H9 (cell line): ENCODE measurements at regions not wholly inside any gene's neighbourhood (a gene's known extent, or its start where the extent isn't known, plus 50 kb on each side); places are given as distances from the start of the nearest gene placed in this dataset.

Experiments used
- DNase-seq: peaks from one replicate; pipeline ENCODE4 v3.0.0-alpha.2; 2017
- H2AFZ ChIP-seq: one replicate; pipeline ENCODE4 v1.6.1; 2013; ENCODE audit warnings: mild to moderate bottlenecking, low read length, control low read depth, moderate library complexity
- H2AK5ac ChIP-seq: 2 replicates; pipeline ENCODE4 v1.6.1; 2013; ENCODE audit warnings: low read length, control low read depth, mixed read lengths; ENCODE audit not compliant: insufficient read length
- H2BK120ac ChIP-seq: one replicate; pipeline ENCODE4 v1.6.1; 2013; ENCODE audit warnings: low read depth, mild to moderate bottlenecking, low read length, control low read depth, inconsistent platforms; ENCODE audit not compliant: poor library complexity, severe bottlenecking
- H2BK12ac ChIP-seq: 2 replicates; pipeline ENCODE4 v1.6.1; 2013; ENCODE audit warnings: low read length, control low read depth, mixed read lengths, low read depth; ENCODE audit not compliant: insufficient read length
- H2BK15ac ChIP-seq: 2 replicates; pipeline ENCODE4 v1.6.1; 2013; ENCODE audit warnings: low read depth, low read length, control low read depth
- H2BK20ac ChIP-seq: one replicate; pipeline ENCODE4 v1.6.1; 2013; ENCODE audit warnings: low read depth, mild to moderate bottlenecking, low read length, control low read depth, inconsistent platforms; ENCODE audit not compliant: poor library complexity, severe bottlenecking
- H2BK5ac ChIP-seq: 2 replicates; pipeline ENCODE4 v1.6.1; 2013; ENCODE audit warnings: low read length, control low read depth, mixed read lengths; ENCODE audit not compliant: insufficient read length
- H3K14ac ChIP-seq: 2 replicates; pipeline ENCODE4 v1.6.1; 2013; ENCODE audit warnings: low read length, control low read depth; ENCODE audit not compliant: insufficient read depth
- H3K18ac ChIP-seq: 2 replicates; pipeline ENCODE4 v1.6.1; 2013; ENCODE audit warnings: low read depth, mild to moderate bottlenecking, mixed read lengths, low read length, control low read depth; ENCODE audit not compliant: insufficient read length
- H3K23ac ChIP-seq: 2 replicates; pipeline ENCODE4 v1.6.1; 2013; ENCODE audit warnings: low read length, control low read depth, mixed read lengths, low read depth; ENCODE audit not compliant: insufficient read length
- H3K23me2 ChIP-seq: 2 replicates; pipeline ENCODE4 v1.6.1; 2013; ENCODE audit warnings: low read depth, mild to moderate bottlenecking, mixed read lengths, low read length, control low read depth; ENCODE audit not compliant: insufficient read length, poor library complexity, severe bottlenecking
- H3K27ac ChIP-seq: 2 replicates; pipeline ENCODE4 v1.5.1; 2013; ENCODE audit warnings: low read length, control low read depth, mixed read lengths, low read depth; ENCODE audit not compliant: insufficient read length
- H3K27me3 ChIP-seq: 2 replicates; pipeline ENCODE4 v1.6.1; 2013; ENCODE audit warnings: low read length, control low read depth, inconsistent platforms; ENCODE audit not compliant: insufficient read depth
- H3K4ac ChIP-seq: 2 replicates; pipeline ENCODE4 v1.6.1; 2013; ENCODE audit warnings: low read depth, mild to moderate bottlenecking, control low read depth, inconsistent platforms, low read length, moderate library complexity
- H3K4me1 ChIP-seq: 2 replicates; pipeline ENCODE4 v1.6.1; 2013; ENCODE audit warnings: low read length, control low read depth, inconsistent platforms; ENCODE audit not compliant: insufficient read depth
- H3K4me2 ChIP-seq: 2 replicates; pipeline ENCODE4 v1.6.1; 2013; ENCODE audit warnings: low read length, control low read depth, mixed read lengths; ENCODE audit not compliant: insufficient read length, insufficient read depth
- H3K56ac ChIP-seq: 2 replicates; pipeline ENCODE4 v1.6.1; 2013; ENCODE audit warnings: low read depth, mild to moderate bottlenecking, mixed read lengths, low read length, control low read depth; ENCODE audit not compliant: insufficient read length
- H3K79me1 ChIP-seq: 2 replicates; pipeline ENCODE4 v1.6.1; 2013; ENCODE audit warnings: low read depth, mild to moderate bottlenecking, moderate library complexity, low read length, control low read depth, inconsistent platforms; ENCODE audit not compliant: insufficient read depth, poor library complexity, severe bottlenecking
- H3K79me2 ChIP-seq: 2 replicates; pipeline ENCODE4 v1.6.1; 2013; ENCODE audit warnings: low read length, control low read depth, inconsistent platforms; ENCODE audit not compliant: insufficient read depth
- H3K9ac ChIP-seq: 2 replicates; pipeline ENCODE4 v1.6.1; 2013; ENCODE audit warnings: low read length, control low read depth, mixed read lengths; ENCODE audit not compliant: insufficient read length; ENCODE audit errors: extremely low read depth
- H3K9me3 ChIP-seq: one replicate; pipeline ENCODE4 v1.6.1; 2013; ENCODE audit warnings: low read depth, low read length, inconsistent platforms; ENCODE audit not compliant: control insufficient read depth
- H3T11ph ChIP-seq: one replicate; pipeline ENCODE4 v1.6.1; 2013; ENCODE audit warnings: mild to moderate bottlenecking, low read length, control low read depth, inconsistent platforms
- H4K20me1 ChIP-seq: one replicate; pipeline ENCODE4 v1.6.1; 2013; ENCODE audit not compliant: control insufficient read depth, insufficient read length, insufficient read depth
- H4K5ac ChIP-seq: 2 replicates; pipeline ENCODE4 v1.6.1; 2013; ENCODE audit warnings: low read depth, mild to moderate bottlenecking, mixed read lengths, low read length, control low read depth; ENCODE audit not compliant: insufficient read length
- H4K8ac ChIP-seq: replicated peaks from 2 replicates; pipeline ENCODE4 v1.6.1; 2013; ENCODE audit warnings: low read length, control low read depth, mixed read lengths, low read depth; ENCODE audit not compliant: insufficient read length
- H4K91ac ChIP-seq: 2 replicates; pipeline ENCODE4 v1.6.1; 2013; ENCODE audit warnings: low read depth, mild to moderate bottlenecking, moderate library complexity, mixed read lengths, low read length, control low read depth; ENCODE audit not compliant: insufficient read length
- H3K27ac Mint-ChIP-seq, 3 experiments: 2 replicates in 2 of 3; 3 replicates in 1 of 3; pipeline ENCODE4 v1.8.0; 2020 to 2021; ENCODE audit warnings: mixed read lengths in 3 of 3, mild to moderate bottlenecking in 1 of 3, moderate library complexity in 1 of 3
- H3K27me3 Mint-ChIP-seq: 2 replicates; pipeline ENCODE4 v1.8.0; 2021; ENCODE audit warnings: low read depth, mild to moderate bottlenecking, moderate library complexity, mixed read lengths
- H3K36me3 Mint-ChIP-seq, 3 experiments: 2 replicates in 2 of 3; 3 replicates in 1 of 3; pipeline ENCODE4 v1.8.0; 2020 to 2021; ENCODE audit warnings: low read depth in 3 of 3, mixed read lengths in 3 of 3; ENCODE audit not compliant: insufficient read depth in 1 of 3
- H3K4me1 Mint-ChIP-seq, 2 experiments: 2 replicates each; pipeline ENCODE4 v1.8.0; 2020; ENCODE audit warnings: mixed read lengths in 2 of 2
- H3K4me3 Mint-ChIP-seq, 2 experiments: 2 replicates in 1 of 2; 3 replicates in 1 of 2; pipeline ENCODE4 v1.8.0; 2020 to 2021; ENCODE audit warnings: mild to moderate bottlenecking in 2 of 2, mixed read lengths in 2 of 2, moderate library complexity in 1 of 2
- H3K9me3 Mint-ChIP-seq, 2 experiments: 2 replicates in 1 of 2; 3 replicates in 1 of 2; pipeline ENCODE4 v1.8.0; 2020; ENCODE audit warnings: mild to moderate bottlenecking in 2 of 2, mixed read lengths in 2 of 2, moderate library complexity in 1 of 2
- WGBS: extraction: QIAGEN DNeasy Blood & Tissue Kit; methylation state at CpG from one replicate; pipeline ENCODE4 v1.1.7; 2013; ENCODE audit warnings: missing lambda C conversion rate, low lambda C conversion rate, mixed read lengths; ENCODE audit not compliant: insufficient read length; ENCODE audit errors: extremely low coverage; 5-methylcytosine and 5-hydroxymethylcytosine counted together
- TF ChIP-seq, protein P1 (sequence below): fragments of 200-600 bp; sonication (generic); conservative IDR thresholded peaks from 3 replicates; pipeline ENCODE4 v1.8.0; 2021; ENCODE audit warnings: antibody characterized with exemption, mild to moderate bottlenecking

DNA sequence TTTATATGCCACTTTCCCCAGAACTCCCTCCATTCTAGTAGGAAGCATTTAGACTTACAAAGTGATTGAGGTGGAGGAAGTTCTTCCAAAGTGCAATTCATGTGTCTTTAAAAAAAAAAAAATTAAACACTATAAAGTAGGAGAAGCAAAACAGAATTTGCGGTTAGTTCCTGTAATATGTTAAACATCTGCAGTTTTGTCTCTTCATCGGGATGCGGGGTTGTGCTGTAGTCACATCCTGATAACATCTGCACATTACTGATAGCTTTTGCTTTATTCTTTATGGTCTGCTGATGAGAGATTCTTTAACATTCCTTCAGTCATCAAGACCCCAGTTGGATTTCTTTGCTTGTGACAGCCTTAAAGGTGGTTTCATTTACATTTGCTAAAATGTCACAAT, 694.3 kb downstream of the NR2F1-AS1 start:
- H2BK120ac ChIP-seq, result no peak overlapping the region
- H3K36me3 Mint-ChIP-seq, result no peaks in the 10 kb centered on the region; a peak in 1 of 7 replicates
- no peak overlapping the region for H3K56ac ChIP-seq
- no peak overlapping the region for H3K23ac ChIP-seq
- peaks cover 2% of the 10 kb centered on the region; the same call in 1 of the 2 replicates for H3K27me3 Mint-ChIP-seq
- no peak overlapping the region for H3T11ph ChIP-seq
- H2BK12ac ChIP-seq, result no peak overlapping the region
- DNase-seq, result no peak
- WGBS, result no CpG with 5 or more reads among the region's 3 CpGs
- H4K91ac ChIP-seq, result no peak overlapping the region
- H4K8ac ChIP-seq, result no peak overlapping the region
- H3K4me1 ChIP-seq, result no peaks in the 10 kb centered on the region
- H2BK5ac ChIP-seq, result no peak overlapping the region
- H3K9me3 ChIP-seq, result no peaks in the 10 kb centered on the region
- no peak overlapping the region for H3K9ac ChIP-seq
- no peaks in the 10 kb centered on the region for H3K79me1 ChIP-seq
- H2AFZ ChIP-seq, result no peak overlapping the region
- no peak overlapping the region for H3K4ac ChIP-seq
- H4K20me1 ChIP-seq, result no peaks in the 10 kb centered on the region
- H3K18ac ChIP-seq, result no peak overlapping the region
- no peak overlapping the region for H4K5ac ChIP-seq
- no peak overlapping the region for H3K14ac ChIP-seq
- no peak overlapping the region for H2BK20ac ChIP-seq
- no peak overlapping the region for H2BK15ac ChIP-seq
- no peak overlapping the region for H3K27ac Mint-ChIP-seq
- peaks cover 4 to 5% of the 10 kb centered on the region in 2 experiments for H3K4me1 Mint-ChIP-seq
- H3K4me2 ChIP-seq, result no peak overlapping the region
- H3K27ac ChIP-seq, result no peak overlapping the region
- H2AK5ac ChIP-seq, result no peak overlapping the region
- H3K27me3 ChIP-seq, result no peaks in the 10 kb centered on the region
- no peaks in the 10 kb centered on the region for H3K23me2 ChIP-seq
- H3K79me2 ChIP-seq, result no peaks in the 10 kb centered on the region
- no peak overlapping the region for H3K4me3 Mint-ChIP-seq
- TF ChIP-seq, protein P1, sequence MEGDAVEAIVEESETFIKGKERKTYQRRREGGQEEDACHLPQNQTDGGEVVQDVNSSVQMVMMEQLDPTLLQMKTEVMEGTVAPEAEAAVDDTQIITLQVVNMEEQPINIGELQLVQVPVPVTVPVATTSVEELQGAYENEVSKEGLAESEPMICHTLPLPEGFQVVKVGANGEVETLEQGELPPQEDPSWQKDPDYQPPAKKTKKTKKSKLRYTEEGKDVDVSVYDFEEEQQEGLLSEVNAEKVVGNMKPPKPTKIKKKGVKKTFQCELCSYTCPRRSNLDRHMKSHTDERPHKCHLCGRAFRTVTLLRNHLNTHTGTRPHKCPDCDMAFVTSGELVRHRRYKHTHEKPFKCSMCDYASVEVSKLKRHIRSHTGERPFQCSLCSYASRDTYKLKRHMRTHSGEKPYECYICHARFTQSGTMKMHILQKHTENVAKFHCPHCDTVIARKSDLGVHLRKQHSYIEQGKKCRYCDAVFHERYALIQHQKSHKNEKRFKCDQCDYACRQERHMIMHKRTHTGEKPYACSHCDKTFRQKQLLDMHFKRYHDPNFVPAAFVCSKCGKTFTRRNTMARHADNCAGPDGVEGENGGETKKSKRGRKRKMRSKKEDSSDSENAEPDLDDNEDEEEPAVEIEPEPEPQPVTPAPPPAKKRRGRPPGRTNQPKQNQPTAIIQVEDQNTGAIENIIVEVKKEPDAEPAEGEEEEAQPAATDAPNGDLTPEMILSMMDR, result no peak
- H3K9me3 Mint-ChIP-seq, result no peaks in the 10 kb centered on the region; a peak in 2 of 5 replicates
